ENCODE measurements at regions not wholly inside any gene's neighbourhood (a gene's known extent, or its start where the extent isn't known, plus 50 kb on each side); places are given as distances from the start of the nearest gene placed in this dataset.
A peak's percentile ranks its signal among the peaks of the same experiment; 100 is the strongest.

- no peak overlapping the region for H3K27ac ChIP-seq (ENCODE audit: low read depth, low read length)
- no peaks in the 10 kb centered on the region for H3K9me2 ChIP-seq (replicated peaks; ENCODE audit: control insufficient read depth, low read length)
- no peak for TF ChIP-seq EZH2phosphoT487 (IDR thresholded peaks at IDR 0.05; ENCODE audit: borderline replicate concordance, low read length)
- peak; percentile 24 for TF ChIP-seq CTCF (IDR thresholded peaks at IDR 0.05; ENCODE audit: low read depth, low read length, poor library complexity, severe bottlenecking)
- H3F3A ChIP-seq (ENCODE audit: control insufficient read depth, insufficient read depth), result no peaks in the 10 kb centered on the region
- H3K4me3 ChIP-seq (ENCODE audit: low read length), result no peak overlapping the region
- H3K36me3 ChIP-seq (ENCODE audit: control insufficient read depth, low read length), result no peaks in the 10 kb centered on the region
- no peaks in the 10 kb centered on the region for H3K79me2 ChIP-seq (ENCODE audit: control insufficient read depth, low read length)
- no peaks in the 10 kb centered on the region for H3K27me3 ChIP-seq (ENCODE audit: control insufficient read depth, low read length)
- no peaks in the 10 kb centered on the region for H4K20me1 ChIP-seq (ENCODE audit: control insufficient read depth, insufficient read depth, low read depth, low read length)
- H3K4me1 ChIP-seq (ENCODE audit: control insufficient read depth, low read length), result no peaks in the 10 kb centered on the region
- H3K4me2 ChIP-seq (ENCODE audit: low read length), result no peak overlapping the region
- no peaks in the 10 kb centered on the region for H3K9me3 ChIP-seq (ENCODE audit: control insufficient read depth, insufficient read depth, low read length)
These were observed 473.4 kb upstream of the LMO3 start for GRCh38 chr12:17079251-17079909.

GRCh38 chr12:17077594-17077993, 471.6 kb upstream of the LMO3 start:
- Histone ChIP-seq H3K27ac (ENCODE audit: low read depth, low read length) (no peak overlapping the region), H3K9me3 (ENCODE audit: control insufficient read depth, insufficient read depth, low read length) (no peaks in the 10 kb centered on the region), H3K27me3 (ENCODE audit: control insufficient read depth, low read length) (no peaks in the 10 kb centered on the region), H3K4me3 (ENCODE audit: low read length) (no peak overlapping the region), H3K4me2 (ENCODE audit: low read length) (no peak overlapping the region), H4K20me1 (ENCODE audit: control insufficient read depth, insufficient read depth, low read depth, low read length) (no peaks in the 10 kb centered on the region), H3K79me2 (ENCODE audit: control insufficient read depth, low read length) (no peaks in the 10 kb centered on the region), H3F3A (ENCODE audit: control insufficient read depth, insufficient read depth) (no peaks in the 10 kb centered on the region), H3K36me3 (ENCODE audit: control insufficient read depth, low read length) (no peaks in the 10 kb centered on the region), H3K4me1 (ENCODE audit: control insufficient read depth, low read length) (no peaks in the 10 kb centered on the region), H3K9me2 (replicated peaks; ENCODE audit: control insufficient read depth, low read length) (no peaks in the 10 kb centered on the region)
- TF ChIP-seq CTCF (IDR thresholded peaks at IDR 0.05; ENCODE audit: low read depth, low read length, poor library complexity, severe bottlenecking), result no peak
- no peak for TF ChIP-seq EZH2phosphoT487 (IDR thresholded peaks at IDR 0.05; ENCODE audit: borderline replicate concordance, low read length)

GRCh38 chr12:17076811-17077210, 470.8 kb upstream of the LMO3 start:
- no peaks in the 10 kb centered on the region for H3F3A ChIP-seq (ENCODE audit: control insufficient read depth, insufficient read depth)
- no peaks in the 10 kb centered on the region for H3K36me3 ChIP-seq (ENCODE audit: control insufficient read depth, low read length)
- no peaks in the 10 kb centered on the region for H3K9me3 ChIP-seq (ENCODE audit: control insufficient read depth, insufficient read depth, low read length)
- no peak overlapping the region for H3K4me3 ChIP-seq (ENCODE audit: low read length)
- no peaks in the 10 kb centered on the region for H3K9me2 ChIP-seq (replicated peaks; ENCODE audit: control insufficient read depth, low read length)
- H4K20me1 ChIP-seq (ENCODE audit: control insufficient read depth, insufficient read depth, low read depth, low read length), result no peaks in the 10 kb centered on the region
- no peaks in the 10 kb centered on the region for H3K4me1 ChIP-seq (ENCODE audit: control insufficient read depth, low read length)
- H3K27ac ChIP-seq (ENCODE audit: low read depth, low read length), result no peak overlapping the region
- H3K4me2 ChIP-seq (ENCODE audit: low read length), result no peak overlapping the region
- no peaks in the 10 kb centered on the region for H3K79me2 ChIP-seq (ENCODE audit: control insufficient read depth, low read length)
- H3K27me3 ChIP-seq (ENCODE audit: control insufficient read depth, low read length), result no peaks in the 10 kb centered on the region
- no peak for TF ChIP-seq CTCF (IDR thresholded peaks at IDR 0.05; ENCODE audit: low read depth, low read length, poor library complexity, severe bottlenecking)
- TF ChIP-seq EZH2phosphoT487 (IDR thresholded peaks at IDR 0.05; ENCODE audit: borderline replicate concordance, low read length), result no peak
